ENCODE measurements at regions not wholly inside any gene's neighbourhood (a gene's known extent, or its start where the extent isn't known, plus 50 kb on each side); places are given as distances from the start of the nearest gene placed in this dataset.

GRCh38 chr5:17929171-17929570, 294.9 kb downstream of the TAF11L14 start:
- H3K18ac ChIP-seq (ENCODE audit: extremely low read depth, low read length) = no peak overlapping the region
- WGBS, 2 experiments (ENCODE audit: extremely low coverage in 1 of 2, insufficient coverage in 1 of 2, insufficient read length in 1 of 2, insufficient replicate concordance in 2 of 2, low coverage in 1 of 2, low lambda C conversion rate in 2 of 2, missing lambda C conversion rate in 1 of 2) = 81% methylated on average over 1 of the region's 1 CpG; no CpG with 5 or more reads in 1 of the 2 experiments
- H2BK5ac ChIP-seq (ENCODE audit: low read depth, low read length) = no peak overlapping the region
- H3K4me1 ChIP-seq (replicated peaks in 1 of 4; ENCODE audit: control insufficient read depth in 3 of 4, insufficient read depth in 4 of 4, low read length in 3 of 4) = no peaks in the 10 kb centered on the region
- H3K23me2 ChIP-seq (ENCODE audit: low read depth, low read length) = no peaks in the 10 kb centered on the region
- ChIA-PET POLR2A (ENCODE audit: partially characterized antibody) (no interaction called here), CTCF (ENCODE audit: partially characterized antibody) (interaction anchor here (2.6 kb wide), 1 partner anchor 22 kb away, joined by 7 read pairs; no protein-coding TSS in a partner anchor)
- 0 out of 4 replicates have a peak, but pooled peaks cover 0 to 3% of the 10 kb centered on the region in 2 experiments for H3K9me3 ChIP-seq (ENCODE audit: insufficient read depth in 2 of 2, low read depth in 1 of 2, low read length in 1 of 2)
- H3K27ac ChIP-seq (ENCODE audit: low read depth, low read length) = no peak overlapping the region
- H2AK5ac ChIP-seq (ENCODE audit: low read depth, low read length) = no peak overlapping the region
- no peak for DNase-seq (ENCODE audit: low read depth in 1 of 2, low spot score in 2 of 2)
- no peak for TF ChIP-seq ASH2L (IDR thresholded peaks at IDR 0.05; ENCODE audit: low read length)
- no peak for TF ChIP-seq USF2 (IDR thresholded peaks at IDR 0.05; ENCODE audit: low read length)
- TF ChIP-seq BRCA1 (IDR thresholded peaks at IDR 0.05; ENCODE audit: low read depth, low read length) = no peak
- H2BK15ac ChIP-seq (ENCODE audit: low read length) = no peak overlapping the region
- H4K91ac ChIP-seq (replicated peaks; ENCODE audit: insufficient read length, low read length) = no peak overlapping the region
- H3K9ac ChIP-seq (replicated peaks in 1 of 4; ENCODE audit: extremely low read depth in 1 of 4, low read depth in 3 of 4, low read length in 3 of 4) = no peak overlapping the region
- no peak overlapping the region for H3K4me2 ChIP-seq (ENCODE audit: insufficient read depth in 1 of 2, low read depth in 2 of 2, low read length in 2 of 2)
- no peak overlapping the region for H3K4me3 ChIP-seq (ENCODE audit: extremely low read depth in 1 of 4, insufficient read depth in 2 of 4, low read depth in 3 of 4, low read length in 4 of 4)
- no peaks in the 10 kb centered on the region; a peak in 1 of 8 replicates for H3K36me3 ChIP-seq (ENCODE audit: control insufficient read depth in 2 of 4, insufficient read depth in 4 of 4, low read length in 3 of 4)
- H4K20me1 ChIP-seq (replicated peaks in 1 of 2; ENCODE audit: control insufficient read depth in 1 of 2, insufficient read depth in 2 of 2, low read length in 2 of 2) = no peaks in the 10 kb centered on the region
- H4K5ac ChIP-seq (ENCODE audit: insufficient read length, low read depth, low read length) = no peak overlapping the region
- no peak overlapping the region for H2AFZ ChIP-seq (ENCODE audit: low read length)
- no peaks in the 10 kb centered on the region for H3K27me3 ChIP-seq (replicated peaks in 1 of 4; ENCODE audit: control insufficient read depth in 3 of 4, extremely low read depth in 1 of 4, insufficient read depth in 3 of 4, low read length in 3 of 4)
- H3K14ac ChIP-seq (ENCODE audit: insufficient read length) = no peak overlapping the region
- H2BK120ac ChIP-seq (replicated peaks; ENCODE audit: low read depth, low read length) = no peak overlapping the region
- no peak overlapping the region for H4K8ac ChIP-seq (ENCODE audit: extremely low read depth, insufficient read depth, low read length)
- H2BK20ac ChIP-seq (ENCODE audit: low read length) = no peak overlapping the region
- H3K23ac ChIP-seq (ENCODE audit: insufficient read length) = no peak overlapping the region
- H2BK12ac ChIP-seq (ENCODE audit: low read depth, low read length) = no peak overlapping the region
- no peak for FAIRE-seq
- H3K56ac ChIP-seq (replicated peaks; ENCODE audit: insufficient read length, low read depth, low read length) = no peak overlapping the region
- H3K79me1 ChIP-seq (ENCODE audit: low read depth, low read length) = no peaks in the 10 kb centered on the region
- no peak overlapping the region for H3K4ac ChIP-seq (replicated peaks; ENCODE audit: insufficient read length, low read depth, low read length)
- no peaks in the 10 kb centered on the region for H3K79me2 ChIP-seq (ENCODE audit: control insufficient read depth in 1 of 2, insufficient read depth in 2 of 2, low read length in 2 of 2)

Data from H1 (cell line).